ENCODE measurements at regions not wholly inside any gene's neighbourhood (a gene's known extent, or its start where the extent isn't known, plus 50 kb on each side); places are given as distances from the start of the nearest gene placed in this dataset.

DNA sequence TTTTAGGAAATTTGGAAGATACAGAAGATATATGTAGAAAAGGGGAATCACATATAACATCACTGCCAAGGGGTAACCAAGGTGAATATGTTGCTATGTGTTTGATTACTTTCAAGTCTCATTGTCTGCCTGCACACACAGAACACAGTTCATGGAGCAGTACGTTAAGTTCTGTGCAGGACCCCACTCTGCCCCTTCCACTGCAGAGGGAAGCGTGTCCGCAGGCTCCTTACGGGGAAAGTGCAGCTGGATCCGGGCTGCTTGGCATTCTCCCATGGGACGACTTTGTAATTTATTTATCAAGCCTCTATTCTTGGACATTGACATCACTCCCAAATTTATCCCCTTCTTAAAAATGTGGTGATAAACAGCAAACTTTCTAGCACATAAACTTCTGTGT is 226.8 kb downstream of the FOXL1 start:
- Histone ChIP-seq H4K20me1 (ENCODE audit: control insufficient read depth, extremely low read depth, insufficient read depth, low read length) (no peaks in the 10 kb centered on the region), H3K9me3 (ENCODE audit: control insufficient read depth, insufficient read depth, low read depth, low read length) (no peaks in the 10 kb centered on the region), H3K4me3 (replicated peaks in 1 of 4; ENCODE audit: control extremely low read depth in 1 of 4, insufficient read depth in 1 of 4, low read depth in 3 of 4, low read length in 4 of 4) (no peak overlapping the region), H3K27ac (ENCODE audit: insufficient read depth, low read length) (no peak overlapping the region), H3K4me2 (ENCODE audit: extremely low read depth, insufficient read depth, low read length) (no peak overlapping the region), H3K36me3 (ENCODE audit: control insufficient read depth, insufficient read depth, low read length) (no peaks in the 10 kb centered on the region), H3K79me2 (ENCODE audit: control insufficient read depth, insufficient read depth, low read length) (no peaks in the 10 kb centered on the region), H3K9ac (ENCODE audit: insufficient read depth, low read length) (no peak overlapping the region), H2AFZ (ENCODE audit: low read length) (no peak overlapping the region), H3K27me3 (ENCODE audit: control insufficient read depth, insufficient read depth, low read length) (peaks cover 15% of the 10 kb centered on the region), H3K4me1 (ENCODE audit: control insufficient read depth, extremely low read depth, insufficient read depth, low read length) (peaks cover 7% of the 10 kb centered on the region)
- no peak for DNase-seq (ENCODE audit: low read depth in 2 of 2)
- no peak for TF ChIP-seq EZH2 (IDR thresholded peaks at IDR 0.05; ENCODE audit: low read length, missing control alignments)
- TF ChIP-seq, protein P1, sequence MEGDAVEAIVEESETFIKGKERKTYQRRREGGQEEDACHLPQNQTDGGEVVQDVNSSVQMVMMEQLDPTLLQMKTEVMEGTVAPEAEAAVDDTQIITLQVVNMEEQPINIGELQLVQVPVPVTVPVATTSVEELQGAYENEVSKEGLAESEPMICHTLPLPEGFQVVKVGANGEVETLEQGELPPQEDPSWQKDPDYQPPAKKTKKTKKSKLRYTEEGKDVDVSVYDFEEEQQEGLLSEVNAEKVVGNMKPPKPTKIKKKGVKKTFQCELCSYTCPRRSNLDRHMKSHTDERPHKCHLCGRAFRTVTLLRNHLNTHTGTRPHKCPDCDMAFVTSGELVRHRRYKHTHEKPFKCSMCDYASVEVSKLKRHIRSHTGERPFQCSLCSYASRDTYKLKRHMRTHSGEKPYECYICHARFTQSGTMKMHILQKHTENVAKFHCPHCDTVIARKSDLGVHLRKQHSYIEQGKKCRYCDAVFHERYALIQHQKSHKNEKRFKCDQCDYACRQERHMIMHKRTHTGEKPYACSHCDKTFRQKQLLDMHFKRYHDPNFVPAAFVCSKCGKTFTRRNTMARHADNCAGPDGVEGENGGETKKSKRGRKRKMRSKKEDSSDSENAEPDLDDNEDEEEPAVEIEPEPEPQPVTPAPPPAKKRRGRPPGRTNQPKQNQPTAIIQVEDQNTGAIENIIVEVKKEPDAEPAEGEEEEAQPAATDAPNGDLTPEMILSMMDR (conservative IDR thresholded peaks at IDR 0.05 in 1 of 2, IDR thresholded peaks at IDR 0.05 in 1 of 2; ENCODE audit: low read depth in 1 of 2, low read length in 2 of 2): no peak

DNA sequence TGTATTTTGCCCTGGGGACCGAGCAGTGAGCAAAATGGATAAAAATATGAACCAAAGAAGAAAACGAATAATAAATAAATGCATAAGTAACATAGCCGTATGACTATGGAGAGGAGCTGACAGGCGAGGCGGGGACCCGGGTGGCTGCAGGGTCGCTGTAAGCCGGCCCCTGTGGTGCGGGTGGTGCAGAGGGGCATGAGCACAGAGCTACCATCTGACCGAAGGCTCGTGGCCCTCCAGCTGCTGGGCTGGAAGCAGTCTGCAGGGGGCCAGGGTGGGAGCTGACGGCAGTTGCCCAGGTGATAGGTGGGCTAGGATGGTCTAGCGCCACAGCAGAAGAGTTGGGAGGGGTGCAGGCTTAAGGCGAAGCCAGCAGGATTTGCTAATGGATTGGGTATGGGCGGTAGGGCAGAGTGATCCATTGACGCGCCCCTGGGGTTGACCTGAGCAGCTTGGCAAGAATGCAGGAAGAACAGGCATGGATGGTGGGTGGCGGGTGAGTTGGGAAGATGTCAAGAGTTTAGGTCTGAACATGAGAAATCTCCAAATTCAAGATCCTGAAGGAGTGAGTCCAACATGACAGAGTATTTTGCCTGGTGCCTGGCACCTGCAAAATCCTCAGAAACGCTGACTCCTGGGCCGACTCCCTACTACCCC is 228.0 kb downstream of the FOXL1 start:
- no peak for DNase-seq (ENCODE audit: low read depth in 2 of 2)
- Histone ChIP-seq H3K9me3 (ENCODE audit: control insufficient read depth, insufficient read depth, low read depth, low read length) (no peaks in the 10 kb centered on the region), H3K4me2 (ENCODE audit: extremely low read depth, insufficient read depth, low read length) (no peak overlapping the region), H3K4me3 (replicated peaks in 1 of 4; ENCODE audit: control extremely low read depth in 1 of 4, insufficient read depth in 1 of 4, low read depth in 3 of 4, low read length in 4 of 4) (no peak overlapping the region), H3K27ac (ENCODE audit: insufficient read depth, low read length) (no peak overlapping the region), H3K27me3 (ENCODE audit: control insufficient read depth, insufficient read depth, low read length) (peaks cover 7% of the 10 kb centered on the region), H3K9ac (ENCODE audit: insufficient read depth, low read length) (no peak overlapping the region), H3K79me2 (ENCODE audit: control insufficient read depth, insufficient read depth, low read length) (no peaks in the 10 kb centered on the region), H3K4me1 (ENCODE audit: control insufficient read depth, extremely low read depth, insufficient read depth, low read length) (peaks cover 7% of the 10 kb centered on the region), H3K36me3 (ENCODE audit: control insufficient read depth, insufficient read depth, low read length) (no peaks in the 10 kb centered on the region), H2AFZ (ENCODE audit: low read length) (no peak overlapping the region), H4K20me1 (ENCODE audit: control insufficient read depth, extremely low read depth, insufficient read depth, low read length) (no peaks in the 10 kb centered on the region)
- no peak for TF ChIP-seq EZH2 (IDR thresholded peaks at IDR 0.05; ENCODE audit: low read length, missing control alignments)
- TF ChIP-seq, protein P1 (conservative IDR thresholded peaks at IDR 0.05 in 1 of 2, IDR thresholded peaks at IDR 0.05 in 1 of 2; ENCODE audit: low read depth in 1 of 2, low read length in 2 of 2): no peak

DNA sequence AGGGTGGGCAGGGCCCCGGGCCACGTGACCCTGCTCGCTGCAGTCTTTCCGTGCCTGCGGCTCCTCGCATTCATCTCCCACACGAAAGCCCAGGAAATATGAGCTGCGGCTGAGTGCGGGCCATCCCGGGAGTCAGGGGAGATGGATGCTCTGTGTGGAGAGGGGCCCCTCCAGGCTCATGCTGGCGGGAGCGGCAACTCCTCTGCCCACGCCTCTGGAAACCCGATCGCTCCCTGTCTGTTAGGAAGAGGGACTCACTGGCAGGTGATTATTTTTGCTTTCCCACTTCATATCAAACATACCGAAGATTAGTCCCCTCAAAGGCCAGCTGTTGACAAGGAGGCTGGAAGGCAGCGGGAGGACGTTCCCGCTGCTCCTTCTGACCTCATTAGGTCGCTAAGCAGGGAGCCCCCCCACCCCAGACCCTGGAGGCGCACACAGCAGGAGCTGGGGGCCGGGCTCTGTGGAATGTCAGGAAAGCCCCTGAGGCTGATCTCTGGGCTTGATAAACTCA is 228.5 kb downstream of the FOXL1 start:
- Histone ChIP-seq H3K36me3 (ENCODE audit: control insufficient read depth, insufficient read depth, low read length) (no peaks in the 10 kb centered on the region), H3K9ac (ENCODE audit: insufficient read depth, low read length) (no peak overlapping the region), H3K79me2 (ENCODE audit: control insufficient read depth, insufficient read depth, low read length) (no peaks in the 10 kb centered on the region), H2AFZ (ENCODE audit: low read length) (no peak overlapping the region), H3K27ac (ENCODE audit: insufficient read depth, low read length) (no peak overlapping the region), H3K9me3 (ENCODE audit: control insufficient read depth, insufficient read depth, low read depth, low read length) (no peaks in the 10 kb centered on the region), H4K20me1 (ENCODE audit: control insufficient read depth, extremely low read depth, insufficient read depth, low read length) (no peaks in the 10 kb centered on the region), H3K4me1 (ENCODE audit: control insufficient read depth, extremely low read depth, insufficient read depth, low read length) (peaks cover 7% of the 10 kb centered on the region), H3K4me3 (replicated peaks in 1 of 4; ENCODE audit: control extremely low read depth in 1 of 4, insufficient read depth in 1 of 4, low read depth in 3 of 4, low read length in 4 of 4) (no peak overlapping the region), H3K4me2 (ENCODE audit: extremely low read depth, insufficient read depth, low read length) (no peak overlapping the region), H3K27me3 (ENCODE audit: control insufficient read depth, insufficient read depth, low read length) (peaks cover 7% of the 10 kb centered on the region)
- DNase-seq (ENCODE audit: low read depth in 2 of 2): peak; percentile 34 to 51
- TF ChIP-seq, protein P1 (conservative IDR thresholded peaks at IDR 0.05 in 1 of 2, IDR thresholded peaks at IDR 0.05 in 1 of 2; ENCODE audit: low read depth in 1 of 2, low read length in 2 of 2): no peak
- TF ChIP-seq EZH2 (IDR thresholded peaks at IDR 0.05; ENCODE audit: low read length, missing control alignments): no peak
